Activated gamma-delta T cell treated with Interleukin-2 at 50 U/mL for 16 hours (primary cell): ENCODE measurements at regions not wholly inside any gene's neighbourhood (a gene's known extent, or its start where the extent isn't known, plus 50 kb on each side); places are given as distances from the start of the nearest gene placed in this dataset.
"Not testable (repeated sequence)": the region's sequence is repeated elsewhere in the genome, so short reads cannot be mapped to it uniquely, and the experiment has no call there.

ENCODE experiments used
- DNase-seq: peaks from one replicate; pipeline ENCODE4 v3.0.0-alpha.2; 2020

DNA sequence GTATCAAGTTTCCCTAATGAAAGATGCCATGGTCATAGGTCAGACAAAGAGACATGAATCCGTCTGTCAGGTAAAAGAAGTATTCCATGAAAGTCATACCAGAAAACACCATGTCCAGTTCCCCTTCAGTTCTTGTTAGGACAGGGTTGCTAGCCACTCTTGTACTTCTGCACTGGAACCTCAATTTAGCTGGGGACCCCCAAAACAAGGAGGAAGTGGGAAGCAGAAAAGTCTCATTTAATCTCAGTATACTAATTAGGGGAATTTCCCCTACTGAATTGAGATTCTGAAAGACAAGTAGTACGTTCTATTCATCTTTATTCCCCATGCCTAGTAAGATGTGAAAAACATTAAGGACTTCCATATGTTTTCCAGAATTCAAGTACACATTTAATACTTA is 1289.9 kb upstream of the B3GALT2 start:
- no peak for DNase-seq

DNA sequence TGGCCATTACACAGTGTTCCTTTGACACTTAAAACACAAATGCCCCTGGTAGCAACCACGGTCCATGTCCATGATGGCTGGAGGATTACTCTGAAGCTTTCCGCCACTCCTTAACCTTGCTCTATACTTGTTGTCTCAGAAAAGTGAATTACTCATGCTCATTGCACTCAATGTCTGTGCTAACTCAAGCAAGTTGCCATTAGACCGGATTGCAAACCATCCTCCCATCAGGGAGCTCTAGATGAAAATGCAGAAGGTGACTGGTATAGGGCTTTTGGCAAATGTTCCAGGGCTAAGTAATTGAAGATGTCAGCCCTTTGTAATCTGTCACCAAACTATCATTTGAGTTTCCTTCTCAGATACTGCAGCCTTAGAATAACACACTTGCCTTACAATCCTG is 1288.3 kb upstream of the B3GALT2 start:
- DNase-seq = no peak

DNA sequence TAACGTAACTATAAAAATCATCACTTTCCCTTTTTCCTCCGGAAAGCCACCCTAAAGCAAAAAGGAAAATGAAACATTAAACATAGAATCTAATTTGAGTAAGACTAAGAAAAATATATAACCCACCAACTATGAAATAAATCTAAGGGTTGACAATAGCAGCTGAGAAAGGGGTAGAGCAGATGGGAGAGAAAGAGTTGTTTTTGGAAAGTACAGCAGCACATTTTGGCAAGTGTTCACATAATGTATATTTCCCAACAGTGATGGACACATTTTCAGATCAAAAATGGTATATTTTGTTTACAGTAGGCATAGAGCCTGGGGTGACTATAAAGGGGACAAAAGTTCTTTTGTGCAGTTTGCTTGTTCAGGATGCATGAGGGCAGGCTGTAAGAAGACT is 1287.4 kb upstream of the B3GALT2 start:
- no peak for DNase-seq

GRCh38 chr1:194469282-194469681 is 1282.9 kb upstream of the B3GALT2 start:
- no peak for DNase-seq

GRCh38 chr1:194466706-194467105 is 1280.3 kb upstream of the B3GALT2 start:
- no peak for DNase-seq

DNA sequence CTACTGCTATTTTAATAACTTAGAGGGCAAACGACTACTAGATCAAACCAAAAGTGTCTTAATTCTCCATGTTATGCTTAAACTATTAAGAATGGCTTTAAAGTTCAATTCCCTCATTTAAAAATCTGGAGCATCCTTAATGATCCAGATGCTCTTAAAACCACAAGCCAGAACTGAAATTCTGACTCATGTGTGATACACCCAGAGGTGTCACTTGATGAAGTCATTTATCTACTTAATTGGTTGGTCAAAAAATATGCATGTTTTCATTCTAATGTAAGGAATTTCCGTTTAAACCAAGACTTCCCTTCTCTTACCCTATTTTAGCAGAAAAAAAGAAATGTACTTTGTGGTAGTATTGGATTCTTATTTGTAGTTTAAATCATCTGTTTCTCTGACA is 1261.2 kb upstream of the B3GALT2 start:
- no peak for DNase-seq

GRCh38 chr1:194445244-194445643 is 1258.8 kb upstream of the B3GALT2 start:
- DNase-seq = no peak

- no peak for DNase-seq
Observed at GRCh38 chr1:194442901-194443575, 1256.6 kb upstream of the B3GALT2 start.

- DNase-seq = no peak
Observed at GRCh38 chr1:194437135-194437534, 1250.7 kb upstream of the B3GALT2 start.

- no peak for DNase-seq
Observed at GRCh38 chr1:194431121-194431520, 1244.7 kb upstream of the B3GALT2 start.

DNA sequence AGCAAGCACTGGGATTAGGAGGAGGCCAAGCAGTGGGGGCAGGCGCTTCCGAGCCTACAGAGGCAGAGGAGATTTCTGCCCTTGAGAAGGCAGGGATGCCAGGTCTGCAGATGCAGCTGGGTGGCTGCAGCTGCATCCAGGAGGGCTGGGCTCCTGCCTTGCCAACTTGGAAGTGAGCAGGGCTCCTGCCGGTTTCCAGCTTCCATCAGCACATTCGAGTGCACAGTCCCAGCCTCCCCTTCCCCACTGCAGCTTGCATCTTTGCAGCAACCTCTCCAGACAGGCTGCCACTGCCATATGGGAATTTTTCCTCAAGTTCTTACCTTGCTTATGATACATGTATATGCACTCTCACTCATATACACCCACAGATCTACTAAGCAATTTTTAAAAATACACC is 1234.3 kb upstream of the B3GALT2 start:
- no peak for DNase-seq

DNA sequence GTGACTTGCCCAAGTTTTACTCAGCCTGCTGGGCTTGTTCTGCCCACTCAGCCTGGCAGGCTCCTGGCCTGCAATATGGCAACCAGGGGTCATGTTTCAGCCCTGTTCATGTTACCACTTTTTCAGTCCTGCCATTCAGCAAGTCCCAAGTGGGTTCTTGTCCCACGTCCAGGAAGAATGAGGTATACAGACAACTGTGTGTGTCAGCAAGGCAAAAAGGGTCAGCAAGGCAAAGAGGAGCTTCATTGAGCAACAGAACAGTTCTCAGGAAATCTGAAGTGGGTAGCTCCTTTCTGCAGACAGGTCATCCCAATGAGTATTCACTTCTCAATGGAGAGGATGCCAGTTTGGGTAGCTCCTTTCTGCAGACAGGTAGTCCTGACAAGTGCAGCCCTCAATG is 1233.3 kb upstream of the B3GALT2 start:
- DNase-seq = no peak

DNA sequence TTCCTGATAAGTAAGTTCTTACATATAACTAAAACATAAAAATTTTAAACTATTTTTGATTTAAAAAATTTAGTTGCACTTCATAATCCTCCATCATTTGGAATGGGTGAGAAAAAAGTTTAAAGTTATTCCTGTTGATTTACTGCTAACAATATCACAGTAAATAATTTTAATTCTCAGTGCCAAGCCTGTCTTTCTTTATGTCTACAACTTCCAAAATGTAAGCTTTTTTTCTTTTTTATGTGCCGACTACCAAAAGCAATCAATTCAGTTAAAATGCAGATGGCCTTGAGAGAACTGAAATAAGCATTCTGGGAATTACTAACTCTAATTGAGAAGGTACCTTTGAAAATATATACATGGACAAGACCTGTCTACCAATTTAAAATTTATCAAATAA is 1224.3 kb upstream of the B3GALT2 start:
- DNase-seq = no peak

DNA sequence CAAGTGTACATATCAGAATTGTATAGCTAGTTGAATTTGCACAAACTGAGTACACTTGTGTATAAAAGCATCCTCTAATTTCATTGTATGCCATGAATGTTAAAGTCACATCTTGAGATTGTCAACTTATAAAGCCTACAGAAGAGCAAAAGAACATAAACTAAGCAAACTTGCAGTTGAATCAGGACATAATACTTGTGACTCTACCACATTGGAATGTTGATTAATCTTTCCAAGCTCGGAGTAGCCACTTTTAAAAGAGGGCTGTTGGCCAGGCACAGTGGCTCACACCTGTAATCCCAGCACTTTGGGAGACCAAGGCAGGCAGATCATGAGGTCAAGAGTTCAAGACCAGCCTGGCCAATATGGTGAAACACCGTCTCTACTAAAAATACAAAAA is 1220.8 kb upstream of the B3GALT2 start:
- DNase-seq = not testable (repeated sequence)

DNA sequence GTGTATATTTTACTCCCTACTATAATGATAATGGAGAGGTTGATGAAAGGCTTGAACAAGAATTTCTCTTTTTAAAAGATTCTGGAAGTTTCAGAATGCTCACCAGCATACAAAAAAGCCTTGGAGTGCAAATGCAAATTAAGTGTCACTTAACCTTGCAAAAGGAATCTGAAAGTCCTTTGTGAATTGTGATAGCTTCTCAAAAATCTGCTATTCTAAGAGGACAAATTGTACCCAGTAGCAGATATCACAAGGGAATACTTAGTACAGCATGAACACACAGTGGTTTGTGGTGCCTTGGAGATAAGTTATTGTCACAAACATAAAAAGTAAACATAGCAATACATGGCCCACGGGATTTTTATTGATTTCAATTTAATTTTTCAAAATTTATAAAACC is 1208.3 kb upstream of the B3GALT2 start:
- DNase-seq = no peak

DNA sequence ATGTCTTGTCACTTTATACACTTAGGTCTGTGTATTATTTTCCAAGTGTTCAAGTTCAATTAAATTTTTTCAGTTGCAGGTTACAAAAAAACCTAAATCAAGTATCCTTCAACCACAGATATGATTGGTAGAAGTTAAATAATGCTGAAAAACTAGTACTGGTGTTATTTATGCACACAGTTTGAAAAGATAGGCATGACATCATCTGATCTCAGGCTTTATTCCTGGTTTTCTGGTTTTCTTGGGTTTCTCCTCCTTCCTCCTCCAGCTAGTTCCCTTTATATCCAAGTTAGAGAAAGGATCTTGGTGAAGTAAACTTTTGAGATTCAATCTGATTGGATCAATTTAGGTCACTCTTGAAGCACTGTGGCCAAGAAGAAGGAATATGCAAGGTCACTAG is 1201.1 kb upstream of the B3GALT2 start:
- DNase-seq = no peak

DNA sequence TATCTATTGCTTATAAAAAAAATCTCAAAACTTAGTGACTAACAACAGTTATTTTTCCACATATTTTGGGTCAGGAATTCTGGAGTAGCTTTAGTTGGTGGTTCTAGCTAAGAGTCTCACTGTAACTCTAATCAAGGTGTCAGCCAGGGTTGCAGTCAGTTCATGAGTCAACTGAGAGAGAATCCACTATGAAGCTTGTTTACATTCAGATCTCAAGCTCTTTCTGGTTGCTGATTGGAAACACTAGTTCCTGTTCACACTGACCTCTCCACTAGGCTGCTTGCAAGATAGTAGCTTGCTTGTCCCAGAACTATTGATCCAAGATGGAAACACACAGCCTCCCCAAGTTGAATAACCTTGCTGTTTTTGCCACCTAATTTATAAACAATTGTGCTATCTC is 1192.1 kb upstream of the B3GALT2 start:
- no peak for DNase-seq

DNA sequence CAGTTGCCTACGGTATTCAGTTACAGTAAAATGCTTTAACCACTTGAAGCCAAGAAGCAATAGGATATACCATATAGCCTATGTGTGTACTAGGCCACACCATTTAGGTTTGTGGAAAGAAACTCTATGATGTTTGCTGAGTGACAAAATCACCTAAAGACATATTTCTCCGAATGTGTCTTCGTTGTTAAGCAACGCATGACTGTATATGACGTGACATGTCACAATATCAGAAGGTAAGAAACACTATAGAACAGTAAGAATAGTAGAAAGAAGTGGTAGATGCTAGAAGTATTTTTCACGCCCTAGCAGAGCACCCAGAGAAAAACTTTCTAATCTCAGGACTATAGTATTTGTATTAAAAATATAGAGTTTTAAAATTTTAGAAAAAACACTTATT is 1188.2 kb upstream of the B3GALT2 start:
- no peak for DNase-seq

DNA sequence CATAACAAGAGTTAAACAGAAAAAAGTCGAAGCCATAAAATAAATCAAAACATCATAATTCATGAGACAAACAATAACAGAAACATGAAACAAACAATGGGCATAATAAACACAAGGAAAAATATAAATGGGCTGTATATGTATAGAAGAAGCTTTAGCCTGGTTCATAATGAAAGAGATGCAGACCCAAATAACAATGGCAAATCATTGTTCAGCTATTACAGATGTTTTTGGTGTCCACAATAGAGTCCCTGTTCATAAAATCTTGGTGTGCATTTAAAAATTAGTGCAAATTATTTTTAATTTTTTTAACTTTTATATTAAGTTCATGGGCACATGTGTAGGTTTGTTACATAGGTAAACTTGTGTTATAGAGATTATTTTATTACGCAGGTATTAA is 1185.9 kb upstream of the B3GALT2 start:
- DNase-seq = no peak

DNA sequence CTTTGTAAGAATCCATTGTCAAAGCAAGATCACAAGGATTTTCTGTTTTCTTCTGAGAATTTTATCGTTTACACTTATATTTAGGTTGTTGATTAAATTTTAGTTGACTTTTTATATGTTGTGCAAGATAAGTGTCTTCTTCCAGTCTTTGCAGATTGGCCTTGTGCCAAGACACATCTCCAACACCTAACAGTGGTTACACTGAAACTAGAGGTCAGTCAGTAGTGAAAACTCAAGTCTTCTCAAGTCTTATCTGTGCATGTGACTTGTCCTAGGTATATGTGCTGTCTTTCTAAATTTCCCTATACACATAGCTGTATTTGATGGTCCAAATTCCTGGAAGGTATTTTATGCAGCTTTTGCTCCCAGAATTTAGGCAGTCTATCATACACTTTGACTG is 1183.2 kb upstream of the B3GALT2 start:
- DNase-seq = no peak

DNA sequence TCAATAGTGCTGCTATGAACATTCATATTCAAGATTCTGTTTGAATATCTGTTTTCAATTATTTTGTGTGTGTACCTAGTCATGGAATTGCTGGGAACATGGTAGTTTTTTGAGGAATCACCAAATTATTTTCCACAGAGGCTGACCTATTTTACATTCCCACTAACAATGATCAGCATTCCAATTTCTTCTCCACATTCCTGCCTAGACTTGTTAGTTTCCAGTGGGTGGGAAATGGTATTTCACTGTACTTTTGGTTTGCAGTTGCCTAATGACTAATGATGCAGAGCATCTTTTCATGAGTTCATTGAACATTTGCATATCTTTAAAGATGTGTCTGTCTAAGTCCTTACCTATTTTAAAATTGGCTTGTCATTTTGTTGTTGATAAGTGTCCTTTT is 1182.6 kb upstream of the B3GALT2 start:
- no peak for DNase-seq

GRCh38 chr1:194367121-194367520 is 1180.7 kb upstream of the B3GALT2 start:
- no peak for DNase-seq

DNA sequence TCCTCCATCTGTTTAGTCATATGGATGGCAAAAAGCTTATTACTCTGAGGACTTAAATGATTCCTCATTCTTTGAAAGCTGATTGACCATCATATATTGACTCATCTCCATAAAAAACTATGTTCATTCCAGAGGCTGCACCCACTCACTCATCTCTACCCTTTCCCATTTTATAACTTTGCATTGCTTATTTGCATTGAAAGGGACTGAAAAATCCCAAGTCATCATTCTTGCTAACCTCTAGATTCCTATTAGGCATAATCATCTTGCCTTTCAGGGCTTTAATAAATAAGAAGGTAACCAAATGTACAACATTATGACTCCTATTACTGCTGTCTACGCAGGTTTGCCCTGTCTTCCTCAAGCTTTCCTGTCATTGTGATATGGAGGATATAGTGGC is 1180.3 kb upstream of the B3GALT2 start:
- DNase-seq = no peak

- no peak for DNase-seq
Observed at GRCh38 chr1:194362327-194362726, 1175.9 kb upstream of the B3GALT2 start.

- DNase-seq = no peak
Observed at GRCh38 chr1:194361374-194362131, 1175.1 kb upstream of the B3GALT2 start.
